HL-60 (cell line): ENCODE measurements at regions not wholly inside any gene's neighbourhood (a gene's known extent, or its start where the extent isn't known, plus 50 kb on each side); places are given as distances from the start of the nearest gene placed in this dataset.

Experiments
- DNase-seq, 2 experiments: peaks; one replicate each; pipeline ENCODE4 v3.0.0-alpha.2; 2010 to 2020; ENCODE audit warnings: low read depth in 1 of 2, low spot score in 1 of 2
- H3K27ac ChIP-seq: fragments of 250-450 bp; sonication (Bioruptor Pico); replicated peaks from 2 replicates; pipeline ENCODE4 v1.5.1; 2020; ENCODE audit warnings: mild to moderate bottlenecking, moderate library complexity
- H3K27me3 ChIP-seq: fragments of 250-450 bp; sonication (Bioruptor Pico); 2 replicates; pipeline ENCODE4 v1.5.1; 2021; ENCODE audit warnings: mild to moderate bottlenecking, moderate library complexity; ENCODE audit not compliant: insufficient read depth, poor library complexity, severe bottlenecking
- H3K4me3 ChIP-seq: replicated peaks from 2 replicates; pipeline ENCODE4 v1.5.1; 2011; ENCODE audit warnings: mild to moderate bottlenecking, control low read depth, low read length; ENCODE audit not compliant: insufficient read depth
- GABPA ChIP-seq: IDR thresholded peaks from 2 replicates; pipeline ENCODE4 v1.6.1; 2012; ENCODE audit warnings: low read depth
- POLR2AphosphoS5 ChIP-seq: IDR thresholded peaks from 2 replicates; pipeline ENCODE4 v1.6.1; 2012; ENCODE audit warnings: low read depth
- SPI1 ChIP-seq: IDR thresholded peaks from 2 replicates; pipeline ENCODE4 v1.6.1; 2012; ENCODE audit warnings: low read depth, mild to moderate bottlenecking, borderline replicate concordance
- TF ChIP-seq, protein P1 (sequence below): IDR thresholded peaks from 2 replicates; pipeline ENCODE4 v1.6.1; 2012; ENCODE audit warnings: low read depth; ENCODE audit not compliant: insufficient replicate concordance
- TF ChIP-seq, protein P2 (sequence below): IDR thresholded peaks from one replicate; pipeline ENCODE4 v1.5.1; 2011; ENCODE audit warnings: low read length, control low read depth, inconsistent platforms; ENCODE audit not compliant: insufficient read depth

DNA sequence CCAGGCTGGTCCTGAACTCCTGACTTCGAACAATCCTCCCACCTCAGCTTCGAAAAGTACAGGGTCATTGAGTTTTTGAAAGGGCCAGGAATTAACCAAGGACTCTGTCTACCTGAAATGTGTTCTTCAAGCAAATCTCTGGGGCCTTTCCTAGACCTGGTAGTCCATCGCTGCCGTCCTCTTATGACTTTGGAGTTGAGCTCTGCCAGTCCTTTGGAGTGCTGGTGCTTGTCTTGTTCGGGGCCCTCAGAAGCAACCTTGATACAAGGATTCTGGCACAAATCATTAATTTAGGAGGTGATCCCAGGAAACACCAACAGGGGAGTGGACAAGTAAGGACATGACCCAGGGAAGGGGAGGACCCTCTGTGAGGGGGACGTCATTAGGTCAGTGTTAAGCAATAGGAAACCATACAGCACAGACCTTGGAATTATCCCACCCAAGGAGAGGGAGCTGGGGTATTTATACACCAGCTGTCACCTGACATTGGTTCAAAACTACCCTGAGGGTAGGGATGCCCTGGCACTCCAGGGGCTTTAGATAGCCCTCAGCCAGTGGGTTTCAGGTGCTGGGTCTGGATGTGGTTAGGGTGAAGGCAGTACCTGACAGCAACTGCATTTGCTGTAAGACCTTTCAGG lies 187.2 kb downstream of the FOXL1 start:
- no peak overlapping the region for H3K4me3 ChIP-seq
- no peak overlapping the region for H3K27ac ChIP-seq
- no peak for DNase-seq
- TF ChIP-seq, protein P1, sequence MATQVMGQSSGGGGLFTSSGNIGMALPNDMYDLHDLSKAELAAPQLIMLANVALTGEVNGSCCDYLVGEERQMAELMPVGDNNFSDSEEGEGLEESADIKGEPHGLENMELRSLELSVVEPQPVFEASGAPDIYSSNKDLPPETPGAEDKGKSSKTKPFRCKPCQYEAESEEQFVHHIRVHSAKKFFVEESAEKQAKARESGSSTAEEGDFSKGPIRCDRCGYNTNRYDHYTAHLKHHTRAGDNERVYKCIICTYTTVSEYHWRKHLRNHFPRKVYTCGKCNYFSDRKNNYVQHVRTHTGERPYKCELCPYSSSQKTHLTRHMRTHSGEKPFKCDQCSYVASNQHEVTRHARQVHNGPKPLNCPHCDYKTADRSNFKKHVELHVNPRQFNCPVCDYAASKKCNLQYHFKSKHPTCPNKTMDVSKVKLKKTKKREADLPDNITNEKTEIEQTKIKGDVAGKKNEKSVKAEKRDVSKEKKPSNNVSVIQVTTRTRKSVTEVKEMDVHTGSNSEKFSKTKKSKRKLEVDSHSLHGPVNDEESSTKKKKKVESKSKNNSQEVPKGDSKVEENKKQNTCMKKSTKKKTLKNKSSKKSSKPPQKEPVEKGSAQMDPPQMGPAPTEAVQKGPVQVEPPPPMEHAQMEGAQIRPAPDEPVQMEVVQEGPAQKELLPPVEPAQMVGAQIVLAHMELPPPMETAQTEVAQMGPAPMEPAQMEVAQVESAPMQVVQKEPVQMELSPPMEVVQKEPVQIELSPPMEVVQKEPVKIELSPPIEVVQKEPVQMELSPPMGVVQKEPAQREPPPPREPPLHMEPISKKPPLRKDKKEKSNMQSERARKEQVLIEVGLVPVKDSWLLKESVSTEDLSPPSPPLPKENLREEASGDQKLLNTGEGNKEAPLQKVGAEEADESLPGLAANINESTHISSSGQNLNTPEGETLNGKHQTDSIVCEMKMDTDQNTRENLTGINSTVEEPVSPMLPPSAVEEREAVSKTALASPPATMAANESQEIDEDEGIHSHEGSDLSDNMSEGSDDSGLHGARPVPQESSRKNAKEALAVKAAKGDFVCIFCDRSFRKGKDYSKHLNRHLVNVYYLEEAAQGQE, result no peak
- TF ChIP-seq POLR2AphosphoS5 (no peak), SPI1 (no peak), GABPA (no peak)
- TF ChIP-seq, protein P2, sequence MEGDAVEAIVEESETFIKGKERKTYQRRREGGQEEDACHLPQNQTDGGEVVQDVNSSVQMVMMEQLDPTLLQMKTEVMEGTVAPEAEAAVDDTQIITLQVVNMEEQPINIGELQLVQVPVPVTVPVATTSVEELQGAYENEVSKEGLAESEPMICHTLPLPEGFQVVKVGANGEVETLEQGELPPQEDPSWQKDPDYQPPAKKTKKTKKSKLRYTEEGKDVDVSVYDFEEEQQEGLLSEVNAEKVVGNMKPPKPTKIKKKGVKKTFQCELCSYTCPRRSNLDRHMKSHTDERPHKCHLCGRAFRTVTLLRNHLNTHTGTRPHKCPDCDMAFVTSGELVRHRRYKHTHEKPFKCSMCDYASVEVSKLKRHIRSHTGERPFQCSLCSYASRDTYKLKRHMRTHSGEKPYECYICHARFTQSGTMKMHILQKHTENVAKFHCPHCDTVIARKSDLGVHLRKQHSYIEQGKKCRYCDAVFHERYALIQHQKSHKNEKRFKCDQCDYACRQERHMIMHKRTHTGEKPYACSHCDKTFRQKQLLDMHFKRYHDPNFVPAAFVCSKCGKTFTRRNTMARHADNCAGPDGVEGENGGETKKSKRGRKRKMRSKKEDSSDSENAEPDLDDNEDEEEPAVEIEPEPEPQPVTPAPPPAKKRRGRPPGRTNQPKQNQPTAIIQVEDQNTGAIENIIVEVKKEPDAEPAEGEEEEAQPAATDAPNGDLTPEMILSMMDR, result no peak
- H3K27me3 ChIP-seq, result no peaks in the 10 kb centered on the region

DNA sequence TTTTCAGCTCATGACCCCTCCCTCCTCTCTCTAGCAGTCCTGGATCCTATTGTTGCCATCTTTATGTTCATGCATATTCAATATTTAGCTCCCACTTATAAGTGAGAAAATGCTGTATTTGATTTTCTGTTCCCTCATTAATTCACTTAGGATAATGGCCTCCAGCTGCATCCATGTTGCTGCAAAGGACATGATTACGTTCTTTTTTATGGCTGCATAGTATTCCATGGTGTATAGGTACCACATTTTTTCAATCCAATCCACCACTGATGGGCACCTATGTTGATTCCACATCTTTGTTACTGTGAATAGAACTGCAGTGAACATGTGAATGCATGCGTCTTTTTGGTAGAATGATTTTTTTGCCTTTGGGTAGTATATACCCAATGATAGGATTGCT lies 188.4 kb downstream of the FOXL1 start:
- H3K27me3 ChIP-seq, result no peaks in the 10 kb centered on the region
- no peak overlapping the region for H3K27ac ChIP-seq
- H3K4me3 ChIP-seq, result no peak overlapping the region
- no peak for TF ChIP-seq GABPA
- no peak for TF ChIP-seq SPI1
- no peak for TF ChIP-seq POLR2AphosphoS5
- TF ChIP-seq, protein P1, result no peak
- TF ChIP-seq, protein P2, result no peak
- no peak for DNase-seq

DNA sequence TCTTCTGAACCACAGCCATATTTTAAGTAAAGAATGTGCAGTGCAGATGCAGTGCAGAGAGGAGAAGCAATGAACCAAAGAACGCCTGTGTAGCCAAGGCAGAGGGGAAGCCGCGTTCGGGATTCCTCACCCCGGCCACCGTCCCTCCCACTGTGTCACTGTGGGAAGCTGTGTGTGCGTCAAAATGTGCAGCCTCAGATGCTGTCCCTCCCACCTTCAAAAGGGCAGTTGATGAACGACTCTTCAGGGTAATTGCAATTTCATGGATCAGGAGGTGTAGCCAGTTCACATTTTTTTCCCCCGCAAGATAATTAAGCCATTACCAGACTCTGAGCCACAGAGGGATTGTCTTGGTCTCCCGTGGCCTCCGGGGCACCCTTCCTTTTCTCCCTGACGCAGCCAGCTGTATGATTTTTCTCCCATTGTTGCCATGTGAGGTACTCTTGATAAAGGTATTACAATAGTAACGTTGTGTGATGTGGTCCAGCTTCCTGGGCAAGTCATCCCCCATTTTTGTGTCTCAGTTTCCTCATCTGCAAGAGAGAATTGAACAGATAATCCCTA lies 190.0 kb downstream of the FOXL1 start:
- no peak overlapping the region for H3K27ac ChIP-seq
- H3K27me3 ChIP-seq, result no peaks in the 10 kb centered on the region
- no peak for TF ChIP-seq SPI1
- TF ChIP-seq, protein P2, result no peak
- no peak for DNase-seq
- H3K4me3 ChIP-seq, result no peak overlapping the region

DNA sequence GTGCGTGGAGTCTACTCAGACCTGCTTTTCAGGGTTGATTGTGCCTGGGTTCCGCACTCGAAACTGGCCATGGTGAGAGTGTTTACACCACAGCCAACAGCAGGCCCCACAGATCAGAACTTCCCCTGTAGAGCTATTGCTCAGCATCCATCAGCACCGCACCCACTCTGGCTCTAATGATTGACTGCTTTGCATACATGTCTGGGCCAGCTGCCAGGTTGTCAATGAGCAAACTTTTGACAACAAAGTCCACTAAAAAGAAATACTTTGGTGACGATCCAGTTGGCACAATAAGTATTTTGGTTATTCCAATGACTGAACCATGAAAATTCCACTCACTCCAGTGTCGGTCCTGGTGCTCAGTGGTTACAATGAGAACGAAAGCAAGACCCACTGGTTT lies 190.7 kb downstream of the FOXL1 start:
- Histone ChIP-seq H3K4me3 (no peak overlapping the region), H3K27me3 (no peaks in the 10 kb centered on the region), H3K27ac (no peak overlapping the region)
- no peak for DNase-seq
- TF ChIP-seq GABPA (no peak), SPI1 (no peak), POLR2AphosphoS5 (no peak)
- TF ChIP-seq, protein P1, result no peak
- TF ChIP-seq, protein P2, result no peak
